ENCODE measurements at regions not wholly inside any gene's neighbourhood (a gene's known extent, or its start where the extent isn't known, plus 50 kb on each side); places are given as distances from the start of the nearest gene placed in this dataset.

GRCh38 chr18:45255197-45255890 lies 359.9 kb upstream of the SLC14A2 start:
- no peaks in the 10 kb centered on the region for H3K27me3 ChIP-seq (ENCODE audit: control insufficient read depth, insufficient read depth, low read length)
- H3K4me3 ChIP-seq (ENCODE audit: low read length), result no peak overlapping the region
- peak; percentile 91 for DNase-seq
- H3K4me1 ChIP-seq (ENCODE audit: control insufficient read depth, insufficient read depth, low read length), result peaks cover 26% of the 10 kb centered on the region
- WGBS (ENCODE audit: insufficient coverage), result 44% methylated on average over 2 of the region's 6 CpGs
- H3K36me3 ChIP-seq (ENCODE audit: control insufficient read depth, insufficient read depth, low read length), result no peaks in the 10 kb centered on the region
- H3K27ac ChIP-seq (ENCODE audit: low read length), result peak overlapping the region; percentile 84
- no peaks in the 10 kb centered on the region for H3K9me3 ChIP-seq (replicated peaks; ENCODE audit: control insufficient read depth, low read depth, low read length)

- H3K9me3 ChIP-seq (replicated peaks; ENCODE audit: control insufficient read depth, low read depth, low read length), result no peaks in the 10 kb centered on the region
- no peak for DNase-seq
- no peak overlapping the region for H3K27ac ChIP-seq (ENCODE audit: low read length)
Measured at GRCh38 chr18:45260125-45260524, 355.2 kb upstream of the SLC14A2 start.

GRCh38 chr18:45266023-45266422 lies 349.3 kb upstream of the SLC14A2 start:
- Histone ChIP-seq H3K27ac (ENCODE audit: low read length) (no peak overlapping the region), H3K36me3 (ENCODE audit: control insufficient read depth, insufficient read depth, low read length) (no peaks in the 10 kb centered on the region), H3K4me1 (ENCODE audit: control insufficient read depth, insufficient read depth, low read length) (no peaks in the 10 kb centered on the region), H3K9me3 (replicated peaks; ENCODE audit: control insufficient read depth, low read depth, low read length) (no peaks in the 10 kb centered on the region), H3K4me3 (ENCODE audit: low read length) (no peak overlapping the region), H3K27me3 (ENCODE audit: control insufficient read depth, insufficient read depth, low read length) (no peaks in the 10 kb centered on the region)
- 59% methylated on average over 3 of the region's 3 CpGs for WGBS (ENCODE audit: insufficient coverage)
- no peak for DNase-seq

More at GRCh38 chr18:45260125-45260524, 355.2 kb upstream of the SLC14A2 start:
- H3K4me1 ChIP-seq (ENCODE audit: control insufficient read depth, insufficient read depth, low read length), result peaks cover 8% of the 10 kb centered on the region
- WGBS (ENCODE audit: insufficient coverage), result 80% methylated on average over 1 of the region's 1 CpG
- H3K4me3 ChIP-seq (ENCODE audit: low read length), result no peak overlapping the region
- no peaks in the 10 kb centered on the region for H3K27me3 ChIP-seq (ENCODE audit: control insufficient read depth, insufficient read depth, low read length)
- no peaks in the 10 kb centered on the region for H3K36me3 ChIP-seq (ENCODE audit: control insufficient read depth, insufficient read depth, low read length)

GRCh38 chr18:45267622-45268021 lies 347.7 kb upstream of the SLC14A2 start:
- no peak overlapping the region for H3K4me3 ChIP-seq (ENCODE audit: low read length)
- DNase-seq, result no peak
- no peaks in the 10 kb centered on the region for H3K4me1 ChIP-seq (ENCODE audit: control insufficient read depth, insufficient read depth, low read length)
- H3K27me3 ChIP-seq (ENCODE audit: control insufficient read depth, insufficient read depth, low read length), result no peaks in the 10 kb centered on the region
- no CpG with 5 or more reads among the region's 1 CpG for WGBS (ENCODE audit: insufficient coverage)
- H3K9me3 ChIP-seq (replicated peaks; ENCODE audit: control insufficient read depth, low read depth, low read length), result no peaks in the 10 kb centered on the region
- H3K27ac ChIP-seq (ENCODE audit: low read length), result no peak overlapping the region
- H3K36me3 ChIP-seq (ENCODE audit: control insufficient read depth, insufficient read depth, low read length), result no peaks in the 10 kb centered on the region

- no peaks in the 10 kb centered on the region for H3K27me3 ChIP-seq (ENCODE audit: control insufficient read depth, insufficient read depth, low read length)
- H3K4me3 ChIP-seq (ENCODE audit: low read length), result no peak overlapping the region
- DNase-seq, result no peak
- no CpG with 5 or more reads among the region's 1 CpG for WGBS (ENCODE audit: insufficient coverage)
- no peak overlapping the region for H3K27ac ChIP-seq (ENCODE audit: low read length)
- no peaks in the 10 kb centered on the region for H3K9me3 ChIP-seq (replicated peaks; ENCODE audit: control insufficient read depth, low read depth, low read length)
- H3K36me3 ChIP-seq (ENCODE audit: control insufficient read depth, insufficient read depth, low read length), result no peaks in the 10 kb centered on the region
- no peaks in the 10 kb centered on the region for H3K4me1 ChIP-seq (ENCODE audit: control insufficient read depth, insufficient read depth, low read length)
Measured at GRCh38 chr18:45268583-45268982, 346.7 kb upstream of the SLC14A2 start.

GRCh38 chr18:45270289-45270771 lies 344.9 kb upstream of the SLC14A2 start:
- no peak overlapping the region for H3K27ac ChIP-seq (ENCODE audit: low read length)
- H3K9me3 ChIP-seq (replicated peaks; ENCODE audit: control insufficient read depth, low read depth, low read length), result peaks cover 2% of the 10 kb centered on the region
- no peak for DNase-seq
- H3K27me3 ChIP-seq (ENCODE audit: control insufficient read depth, insufficient read depth, low read length), result no peaks in the 10 kb centered on the region
- no peaks in the 10 kb centered on the region for H3K36me3 ChIP-seq (ENCODE audit: control insufficient read depth, insufficient read depth, low read length)
- H3K4me3 ChIP-seq (ENCODE audit: low read length), result no peak overlapping the region
- H3K4me1 ChIP-seq (ENCODE audit: control insufficient read depth, insufficient read depth, low read length), result no peaks in the 10 kb centered on the region

GRCh38 chr18:45274026-45274425 lies 341.2 kb upstream of the SLC14A2 start:
- no peak overlapping the region for H3K4me3 ChIP-seq (ENCODE audit: low read length)
- no peak overlapping the region for H3K27ac ChIP-seq (ENCODE audit: low read length)
- no peaks in the 10 kb centered on the region for H3K36me3 ChIP-seq (ENCODE audit: control insufficient read depth, insufficient read depth, low read length)
- no peaks in the 10 kb centered on the region for H3K27me3 ChIP-seq (ENCODE audit: control insufficient read depth, insufficient read depth, low read length)
- DNase-seq, result no peak
- no CpG with 5 or more reads among the region's 1 CpG for WGBS (ENCODE audit: insufficient coverage)
- peaks cover 8% of the 10 kb centered on the region for H3K9me3 ChIP-seq (replicated peaks; ENCODE audit: control insufficient read depth, low read depth, low read length)
- H3K4me1 ChIP-seq (ENCODE audit: control insufficient read depth, insufficient read depth, low read length), result no peaks in the 10 kb centered on the region

GRCh38 chr18:45275367-45276113 lies 339.7 kb upstream of the SLC14A2 start:
- Histone ChIP-seq H3K9me3 (replicated peaks; ENCODE audit: control insufficient read depth, low read depth, low read length) (peaks cover 8% of the 10 kb centered on the region), H3K36me3 (ENCODE audit: control insufficient read depth, insufficient read depth, low read length) (no peaks in the 10 kb centered on the region), H3K4me3 (ENCODE audit: low read length) (no peak overlapping the region), H3K27ac (ENCODE audit: low read length) (no peak overlapping the region), H3K4me1 (ENCODE audit: control insufficient read depth, insufficient read depth, low read length) (no peaks in the 10 kb centered on the region), H3K27me3 (ENCODE audit: control insufficient read depth, insufficient read depth, low read length) (no peaks in the 10 kb centered on the region)
- WGBS (ENCODE audit: insufficient coverage), result 93% methylated on average over 2 of the region's 5 CpGs
- no peak for DNase-seq

GRCh38 chr18:45276878-45277277 lies 338.4 kb upstream of the SLC14A2 start:
- no CpG with 5 or more reads among the region's 3 CpGs for WGBS (ENCODE audit: insufficient coverage)
- DNase-seq, result no peak
- H3K36me3 ChIP-seq (ENCODE audit: control insufficient read depth, insufficient read depth, low read length), result no peaks in the 10 kb centered on the region
- no peak overlapping the region for H3K4me3 ChIP-seq (ENCODE audit: low read length)
- H3K4me1 ChIP-seq (ENCODE audit: control insufficient read depth, insufficient read depth, low read length), result no peaks in the 10 kb centered on the region
- no peaks in the 10 kb centered on the region for H3K27me3 ChIP-seq (ENCODE audit: control insufficient read depth, insufficient read depth, low read length)
- no peak overlapping the region for H3K27ac ChIP-seq (ENCODE audit: low read length)
- peaks cover 8% of the 10 kb centered on the region for H3K9me3 ChIP-seq (replicated peaks; ENCODE audit: control insufficient read depth, low read depth, low read length)

GRCh38 chr18:45277908-45278307 lies 337.4 kb upstream of the SLC14A2 start:
- WGBS (ENCODE audit: insufficient coverage), result no CpG with 5 or more reads among the region's 4 CpGs

More at GRCh38 chr18:45277908-45278307, 337.4 kb upstream of the SLC14A2 start:
- peaks cover 8% of the 10 kb centered on the region for H3K9me3 ChIP-seq (replicated peaks; ENCODE audit: control insufficient read depth, low read depth, low read length)
- no peak for DNase-seq
- H3K4me1 ChIP-seq (ENCODE audit: control insufficient read depth, insufficient read depth, low read length), result no peaks in the 10 kb centered on the region
- H3K27me3 ChIP-seq (ENCODE audit: control insufficient read depth, insufficient read depth, low read length), result no peaks in the 10 kb centered on the region
- no peaks in the 10 kb centered on the region for H3K36me3 ChIP-seq (ENCODE audit: control insufficient read depth, insufficient read depth, low read length)
- no peak overlapping the region for H3K4me3 ChIP-seq (ENCODE audit: low read length)
- H3K27ac ChIP-seq (ENCODE audit: low read length), result no peak overlapping the region
